ENCODE measurements at regions not wholly inside any gene's neighbourhood (a gene's known extent, or its start where the extent isn't known, plus 50 kb on each side); places are given as distances from the start of the nearest gene placed in this dataset.

GRCh38 chr2:199128476-199129229 lies 329.1 kb downstream of the SATB2 start:
- in situ Hi-C loops (cut with HindIII; ENCODE audit: low pct_unique_long_range_greater_than_20kb, low sequenced_read_pairs) = no loop called here

GRCh38 chr2:199119796-199120195 lies 337.9 kb downstream of the SATB2 start:
- TF ChIP-seq JUND (IDR thresholded peaks at IDR 0.05; ENCODE audit: low read depth) = no peak
- no peak for DNase-seq (ENCODE audit: low read depth in 1 of 2, low spot score in 1 of 2)
- in situ Hi-C loops (cut with HindIII; ENCODE audit: low pct_unique_long_range_greater_than_20kb, low sequenced_read_pairs) = no loop called here

More at GRCh38 chr2:199128476-199129229, 329.1 kb downstream of the SATB2 start:
- DNase-seq (ENCODE audit: low read depth in 1 of 2, low spot score in 1 of 2) = no peak
- TF ChIP-seq JUND (IDR thresholded peaks at IDR 0.05; ENCODE audit: low read depth) = no peak

GRCh38 chr2:199118673-199119112 lies 339.0 kb downstream of the SATB2 start:
- DNase-seq (ENCODE audit: low read depth in 1 of 2, low spot score in 1 of 2) = no peak
- in situ Hi-C loops (cut with HindIII; ENCODE audit: low pct_unique_long_range_greater_than_20kb, low sequenced_read_pairs) = no loop called here
- no peak for TF ChIP-seq JUND (IDR thresholded peaks at IDR 0.05; ENCODE audit: low read depth)

- DNase-seq (ENCODE audit: low read depth in 1 of 2, low spot score in 1 of 2) = no peak
- in situ Hi-C loops (cut with HindIII; ENCODE audit: low pct_unique_long_range_greater_than_20kb, low sequenced_read_pairs) = no loop called here
- TF ChIP-seq JUND (IDR thresholded peaks at IDR 0.05; ENCODE audit: low read depth) = no peak
Measured at GRCh38 chr2:199115169-199115568, 342.6 kb downstream of the SATB2 start.

- in situ Hi-C loops (cut with HindIII; ENCODE audit: low pct_unique_long_range_greater_than_20kb, low sequenced_read_pairs) = no loop called here
- no peak for DNase-seq (ENCODE audit: low read depth in 1 of 2, low spot score in 1 of 2)
- TF ChIP-seq JUND (IDR thresholded peaks at IDR 0.05; ENCODE audit: low read depth) = no peak
Measured at GRCh38 chr2:199113111-199113510, 344.6 kb downstream of the SATB2 start.

- TF ChIP-seq JUND (IDR thresholded peaks at IDR 0.05; ENCODE audit: low read depth) = no peak
- no peak for DNase-seq (ENCODE audit: low read depth in 1 of 2, low spot score in 1 of 2)
- in situ Hi-C loops (cut with HindIII; ENCODE audit: low pct_unique_long_range_greater_than_20kb, low sequenced_read_pairs) = no loop called here
Measured at GRCh38 chr2:199111458-199111857, 346.3 kb downstream of the SATB2 start.

- no peak for TF ChIP-seq JUND (IDR thresholded peaks at IDR 0.05; ENCODE audit: low read depth)
- in situ Hi-C loops (cut with HindIII; ENCODE audit: low pct_unique_long_range_greater_than_20kb, low sequenced_read_pairs) = no loop called here
- DNase-seq (ENCODE audit: low read depth in 1 of 2, low spot score in 1 of 2) = no peak
Measured at GRCh38 chr2:199108056-199108455, 349.7 kb downstream of the SATB2 start.

- in situ Hi-C loops (cut with HindIII; ENCODE audit: low pct_unique_long_range_greater_than_20kb, low sequenced_read_pairs) = no loop called here
Measured at GRCh38 chr2:199105826-199106225, 351.9 kb downstream of the SATB2 start.

GRCh38 chr2:199101487-199101886 lies 356.3 kb downstream of the SATB2 start:
- TF ChIP-seq JUND (IDR thresholded peaks at IDR 0.05; ENCODE audit: low read depth) = no peak
- no peak for DNase-seq (ENCODE audit: low read depth in 1 of 2, low spot score in 1 of 2)
- in situ Hi-C loops (cut with HindIII; ENCODE audit: low pct_unique_long_range_greater_than_20kb, low sequenced_read_pairs) = no loop called here

More at GRCh38 chr2:199105826-199106225, 351.9 kb downstream of the SATB2 start:
- TF ChIP-seq JUND (IDR thresholded peaks at IDR 0.05; ENCODE audit: low read depth) = no peak
- DNase-seq (ENCODE audit: low read depth in 1 of 2, low spot score in 1 of 2) = no peak

- in situ Hi-C loops (cut with HindIII; ENCODE audit: low pct_unique_long_range_greater_than_20kb, low sequenced_read_pairs) = no loop called here
- TF ChIP-seq JUND (IDR thresholded peaks at IDR 0.05; ENCODE audit: low read depth) = no peak
- DNase-seq (ENCODE audit: low read depth in 1 of 2, low spot score in 1 of 2) = no peak
Measured at GRCh38 chr2:199100326-199101110, 357.2 kb downstream of the SATB2 start.

- in situ Hi-C loops (cut with HindIII; ENCODE audit: low pct_unique_long_range_greater_than_20kb, low sequenced_read_pairs) = no loop called here
- DNase-seq (ENCODE audit: low read depth in 1 of 2, low spot score in 1 of 2) = no peak
Measured at GRCh38 chr2:199092419-199092818, 365.3 kb downstream of the SATB2 start.

GRCh38 chr2:199085261-199085660 lies 372.5 kb downstream of the SATB2 start:
- DNase-seq (ENCODE audit: low read depth in 1 of 2, low spot score in 1 of 2) = no peak
- in situ Hi-C loops (cut with HindIII; ENCODE audit: low pct_unique_long_range_greater_than_20kb, low sequenced_read_pairs) = no loop called here
- no peak for TF ChIP-seq JUND (IDR thresholded peaks at IDR 0.05; ENCODE audit: low read depth)

More at GRCh38 chr2:199092419-199092818, 365.3 kb downstream of the SATB2 start:
- no peak for TF ChIP-seq JUND (IDR thresholded peaks at IDR 0.05; ENCODE audit: low read depth)

GRCh38 chr2:199070322-199070949 lies 387.3 kb downstream of the SATB2 start:
- no peak for DNase-seq (ENCODE audit: low read depth in 1 of 2, low spot score in 1 of 2)
- in situ Hi-C loops (cut with HindIII; ENCODE audit: low pct_unique_long_range_greater_than_20kb, low sequenced_read_pairs) = no loop called here
- TF ChIP-seq JUND (IDR thresholded peaks at IDR 0.05; ENCODE audit: low read depth) = no peak

Data from T47D (cell line).